ENCODE measurements at regions not wholly inside any gene's neighbourhood (a gene's known extent, or its start where the extent isn't known, plus 50 kb on each side); places are given as distances from the start of the nearest gene placed in this dataset.

DNA sequence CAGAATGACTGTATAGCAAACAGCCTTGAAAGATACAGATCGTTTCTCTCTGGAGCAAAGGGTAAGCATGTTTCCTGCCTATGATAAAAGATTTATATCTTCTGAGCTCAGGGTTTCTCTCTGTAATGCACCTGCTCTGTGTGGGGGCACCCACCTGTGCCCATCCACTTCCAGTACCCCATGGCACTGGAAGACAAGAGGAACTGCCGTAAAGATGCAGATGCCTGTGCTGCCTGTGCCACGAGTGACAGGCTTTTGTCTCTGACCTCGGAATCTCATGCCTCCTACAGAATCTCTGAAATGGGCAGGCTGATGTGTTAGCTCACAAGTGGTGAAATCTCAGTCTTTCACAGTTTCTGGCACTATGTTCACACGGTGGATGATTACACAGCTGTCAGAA is 50.3 kb upstream of the ATP11A start:
- H4K20me1 ChIP-seq (replicated peaks; ENCODE audit: control insufficient read depth, insufficient read depth, low read length), result 0 out of 2 replicates have a peak, but pooled peaks cover 8% of the 10 kb centered on the region
- BruUV-seq (replicated peaks), result no TSS peak
- FAIRE-seq, result no peak
- peaks cover 0 to 12% of the 10 kb centered on the region in 2 experiments; a peak in 2 of 5 replicates for H3K4me1 ChIP-seq (replicated peaks in 1 of 2; ENCODE audit: control insufficient read depth in 2 of 2, insufficient read depth in 2 of 2, low read length in 2 of 2)
- intact Hi-C loops (cut with micrococcal nuclease) (no loop called here), in situ Hi-C loops (cut with MboI) (no loop called here)
- H3K9me3 ChIP-seq (replicated peaks; ENCODE audit: control insufficient read depth, insufficient read depth, low read depth, low read length), result no peaks in the 10 kb centered on the region
- CTCF ChIA-PET (ENCODE audit: low intra/inter-chr PET ratio), result no interaction called here
- no peaks in the 10 kb centered on the region for H3K9me1 ChIP-seq (ENCODE audit: control insufficient read depth, insufficient read depth, low read length)
- H3K36me3 ChIP-seq (ENCODE audit: control insufficient read depth, insufficient read depth, low read length), result no peaks in the 10 kb centered on the region
- no peaks in the 10 kb centered on the region for H3K79me2 ChIP-seq (ENCODE audit: control insufficient read depth, insufficient read depth, low read length)
- ATAC-seq, result no peak
- H2AFZ ChIP-seq (ENCODE audit: low read depth, low read length), result no peak overlapping the region
- no peak overlapping the region for H3K4me3 ChIP-seq
- no peak overlapping the region for H3K4me2 ChIP-seq (ENCODE audit: insufficient read depth, low read length)
- no peak overlapping the region for H3K27ac ChIP-seq (ENCODE audit: extremely low read depth, low read depth, low read length)
- WGBS (ENCODE audit: insufficient coverage, low coverage, missing lambda C conversion rate), result 3% methylated on average over 5 of the region's 5 CpGs
- peaks cover 24 to 68% of the 10 kb centered on the region in 2 experiments for H3K27me3 ChIP-seq (ENCODE audit: control insufficient read depth in 2 of 2, insufficient read depth in 2 of 2, low read length in 2 of 2)
- POLR2A ChIA-PET, result interaction anchor here (0.6 to 0.7 kb wide), 2 partner anchors 12 to 788 kb away, joined by 3 read pairs; no protein-coding TSS in a partner anchor
- TF ChIP-seq JUND (IDR thresholded peaks at IDR 0.05; ENCODE audit: borderline replicate concordance, low read depth, low read length) (no peak), JUND (tag; IDR thresholded peaks at IDR 0.05; ENCODE audit: borderline replicate concordance, low read depth, low read length) (no peak), MXI1 (IDR thresholded peaks at IDR 0.05; ENCODE audit: low read depth, low read length) (no peak), IRF2 (CRISPR knock-in tag; IDR thresholded peaks at IDR 0.05) (no peak), TCF7 (IDR thresholded peaks at IDR 0.05; ENCODE audit: borderline replicate concordance) (no peak), SIX5 (IDR thresholded peaks at IDR 0.05; ENCODE audit: borderline replicate concordance in 1 of 2, insufficient read depth in 1 of 2, low read depth in 1 of 2, low read length in 2 of 2) (no peak), GTF2A2 (tag; IDR thresholded peaks at IDR 0.05) (no peak), PHB2 (IDR thresholded peaks at IDR 0.05; ENCODE audit: low read depth) (no peak), RHOXF2B (CRISPR knock-in tag; conservative IDR thresholded peaks at IDR 0.05) (no peak), EZH2 (IDR thresholded peaks at IDR 0.05; ENCODE audit: borderline replicate concordance, low read depth, low read length) (no peak), MYBL2 (IDR thresholded peaks at IDR 0.05; ENCODE audit: low read depth) (no peak), MYBL2 (CRISPR knock-in tag; IDR thresholded peaks at IDR 0.05; ENCODE audit: borderline replicate concordance) (no peak)
- TF ChIP-seq, protein P1, sequence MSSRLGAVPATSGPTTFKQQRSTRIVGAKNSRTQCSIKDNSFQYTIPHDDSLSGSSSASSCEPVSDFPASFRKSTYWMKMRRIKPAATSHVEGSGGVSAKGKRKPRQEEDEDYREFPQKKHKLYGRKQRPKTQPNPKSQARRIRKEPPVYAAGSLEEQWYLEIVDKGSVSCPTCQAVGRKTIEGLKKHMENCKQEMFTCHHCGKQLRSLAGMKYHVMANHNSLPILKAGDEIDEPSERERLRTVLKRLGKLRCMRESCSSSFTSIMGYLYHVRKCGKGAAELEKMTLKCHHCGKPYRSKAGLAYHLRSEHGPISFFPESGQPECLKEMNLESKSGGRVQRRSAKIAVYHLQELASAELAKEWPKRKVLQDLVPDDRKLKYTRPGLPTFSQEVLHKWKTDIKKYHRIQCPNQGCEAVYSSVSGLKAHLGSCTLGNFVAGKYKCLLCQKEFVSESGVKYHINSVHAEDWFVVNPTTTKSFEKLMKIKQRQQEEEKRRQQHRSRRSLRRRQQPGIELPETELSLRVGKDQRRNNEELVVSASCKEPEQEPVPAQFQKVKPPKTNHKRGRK (tag; IDR thresholded peaks at IDR 0.05), result no peak
- TF ChIP-seq, protein P2, sequence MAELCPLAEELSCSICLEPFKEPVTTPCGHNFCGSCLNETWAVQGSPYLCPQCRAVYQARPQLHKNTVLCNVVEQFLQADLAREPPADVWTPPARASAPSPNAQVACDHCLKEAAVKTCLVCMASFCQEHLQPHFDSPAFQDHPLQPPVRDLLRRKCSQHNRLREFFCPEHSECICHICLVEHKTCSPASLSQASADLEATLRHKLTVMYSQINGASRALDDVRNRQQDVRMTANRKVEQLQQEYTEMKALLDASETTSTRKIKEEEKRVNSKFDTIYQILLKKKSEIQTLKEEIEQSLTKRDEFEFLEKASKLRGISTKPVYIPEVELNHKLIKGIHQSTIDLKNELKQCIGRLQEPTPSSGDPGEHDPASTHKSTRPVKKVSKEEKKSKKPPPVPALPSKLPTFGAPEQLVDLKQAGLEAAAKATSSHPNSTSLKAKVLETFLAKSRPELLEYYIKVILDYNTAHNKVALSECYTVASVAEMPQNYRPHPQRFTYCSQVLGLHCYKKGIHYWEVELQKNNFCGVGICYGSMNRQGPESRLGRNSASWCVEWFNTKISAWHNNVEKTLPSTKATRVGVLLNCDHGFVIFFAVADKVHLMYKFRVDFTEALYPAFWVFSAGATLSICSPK (IDR thresholded peaks at IDR 0.05; ENCODE audit: borderline replicate concordance), result no peak
- DNase-seq (ENCODE audit: extremely low read depth in 1 of 4, low spot score in 3 of 4), result no peak
- H3K9ac ChIP-seq (ENCODE audit: insufficient read depth in 1 of 2, low read depth in 2 of 2, low read length in 2 of 2), result no peak overlapping the region

Data from K562 (cell line).